ENCODE measurements at regions not wholly inside any gene's neighbourhood (a gene's known extent, or its start where the extent isn't known, plus 50 kb on each side); places are given as distances from the start of the nearest gene placed in this dataset.
A peak's percentile ranks its signal among the peaks of the same experiment; 100 is the strongest.

- no peak overlapping the region for H3K4me3 ChIP-seq (ENCODE audit: low read length)
- TF ChIP-seq CTCF (conservative IDR thresholded peaks at IDR 0.05; ENCODE audit: low read depth, low read length): no peak
- no peak for DNase-seq (ENCODE audit: low read depth)
Observed at GRCh38 chr12:87809916-87810315, 219.3 kb downstream of the C12orf50 start.

- TF ChIP-seq CTCF (conservative IDR thresholded peaks at IDR 0.05; ENCODE audit: low read depth, low read length): no peak
- no peak for DNase-seq (ENCODE audit: low read depth)
- H3K4me3 ChIP-seq (ENCODE audit: low read length): no peak overlapping the region
Observed at GRCh38 chr12:87807086-87807485, 222.1 kb downstream of the C12orf50 start.

GRCh38 chr12:87806310-87806709 lies 222.9 kb downstream of the C12orf50 start:
- DNase-seq (ENCODE audit: low read depth): no peak
- TF ChIP-seq CTCF (conservative IDR thresholded peaks at IDR 0.05; ENCODE audit: low read depth, low read length): no peak
- no peak overlapping the region for H3K4me3 ChIP-seq (ENCODE audit: low read length)

GRCh38 chr12:87804386-87804785 lies 224.8 kb downstream of the C12orf50 start:
- no peak for DNase-seq (ENCODE audit: low read depth)
- no peak for TF ChIP-seq CTCF (conservative IDR thresholded peaks at IDR 0.05; ENCODE audit: low read depth, low read length)
- no peak overlapping the region for H3K4me3 ChIP-seq (ENCODE audit: low read length)

- no peak for DNase-seq (ENCODE audit: low read depth)
- no peak for TF ChIP-seq CTCF (conservative IDR thresholded peaks at IDR 0.05; ENCODE audit: low read depth, low read length)
- H3K4me3 ChIP-seq (ENCODE audit: low read length): no peak overlapping the region
Observed at GRCh38 chr12:87802721-87803011, 226.5 kb downstream of the C12orf50 start.

- no peak overlapping the region for H3K4me3 ChIP-seq (ENCODE audit: low read length)
- TF ChIP-seq CTCF (conservative IDR thresholded peaks at IDR 0.05; ENCODE audit: low read depth, low read length): no peak
- no peak for DNase-seq (ENCODE audit: low read depth)
Observed at GRCh38 chr12:87801860-87802720, 227.1 kb downstream of the C12orf50 start.

GRCh38 chr12:87796961-87797516 lies 232.2 kb downstream of the C12orf50 start:
- no peak for TF ChIP-seq CTCF (conservative IDR thresholded peaks at IDR 0.05; ENCODE audit: low read depth, low read length)
- peak; percentile 46 for DNase-seq (ENCODE audit: low read depth)
- no peak overlapping the region for H3K4me3 ChIP-seq (ENCODE audit: low read length)

All from retinal pigment epithelial cell (primary cell).